DOHH2 (cell line): ENCODE measurements at regions not wholly inside any gene's neighbourhood (a gene's known extent, or its start where the extent isn't known, plus 50 kb on each side); places are given as distances from the start of the nearest gene placed in this dataset.

Source experiments
- H3F3A ChIP-seq: fragments of 200-600 bp; sonication (generic), shearing (Covaris generic); 2 replicates; pipeline ENCODE4 v1.6.0; 2016; ENCODE audit warnings: antibody characterized with exemption, mild to moderate bottlenecking; ENCODE audit not compliant: control insufficient read depth, insufficient read depth
- H3K27ac ChIP-seq: fragments of 200-600 bp; sonication (generic); 2 replicates; pipeline ENCODE4 v1.5.1; 2014; ENCODE audit warnings: low read depth, mild to moderate bottlenecking, low read length, moderate library complexity
- H3K27me3 ChIP-seq: fragments of 200-600 bp; sonication (generic); 2 replicates; pipeline ENCODE4 v1.6.1; 2014; ENCODE audit warnings: mild to moderate bottlenecking, low read length, mixed read lengths; ENCODE audit not compliant: control insufficient read depth
- H3K36me3 ChIP-seq: fragments of 200-600 bp; sonication (generic); 2 replicates; pipeline ENCODE4 v1.6.1; 2014; ENCODE audit warnings: mild to moderate bottlenecking, low read length, moderate library complexity, mixed read lengths; ENCODE audit not compliant: control insufficient read depth
- H3K4me1 ChIP-seq: fragments of 200-600 bp; sonication (generic); 2 replicates; pipeline ENCODE4 v1.6.1; 2014; ENCODE audit warnings: mild to moderate bottlenecking, low read length, mixed read lengths; ENCODE audit not compliant: control insufficient read depth
- H3K4me2 ChIP-seq: fragments of 200-600 bp; sonication (generic); 2 replicates; pipeline ENCODE4 v1.6.0; 2014; ENCODE audit warnings: mild to moderate bottlenecking, low read length, moderate library complexity
- H3K4me3 ChIP-seq: fragments of 200-600 bp; sonication (generic); 2 replicates; pipeline ENCODE4 v1.5.1; 2014; ENCODE audit warnings: mild to moderate bottlenecking, low read length, mixed read lengths
- H3K79me2 ChIP-seq: fragments of 200-600 bp; sonication (generic); 2 replicates; pipeline ENCODE4 v1.6.1; 2014; ENCODE audit warnings: mild to moderate bottlenecking, low read length, mixed read lengths; ENCODE audit not compliant: control insufficient read depth
- H3K9me2 ChIP-seq: fragments of 200-600 bp; sonication (generic); replicated peaks from 2 replicates; pipeline ENCODE4 v1.6.1; 2014; ENCODE audit warnings: mild to moderate bottlenecking, low read length, mixed read lengths; ENCODE audit not compliant: control insufficient read depth
- H3K9me3 ChIP-seq: fragments of 200-600 bp; sonication (generic); 2 replicates; pipeline ENCODE4 v1.6.1; 2014; ENCODE audit warnings: antibody characterized with exemption, low read length, mixed read lengths; ENCODE audit not compliant: control insufficient read depth, insufficient read depth
- H4K20me1 ChIP-seq: fragments of 200-600 bp; sonication (generic); 2 replicates; pipeline ENCODE4 v1.6.0; 2014; ENCODE audit warnings: low read depth, mild to moderate bottlenecking, antibody characterized with exemption, low read length, moderate library complexity; ENCODE audit not compliant: control insufficient read depth, insufficient read depth
- CTCF ChIP-seq: fragments of 200-600 bp; sonication (generic); IDR thresholded peaks from one replicate; pipeline ENCODE4 v1.5.1; 2014; ENCODE audit warnings: antibody characterized with exemption, mild to moderate bottlenecking, low read depth, low read length; ENCODE audit not compliant: poor library complexity, severe bottlenecking
- EZH2phosphoT487 ChIP-seq: fragments of 200-600 bp; sonication (generic); IDR thresholded peaks from 2 replicates; pipeline ENCODE4 v1.6.1; 2017; ENCODE audit warnings: borderline replicate concordance, mild to moderate bottlenecking, antibody characterized with exemption, low read length, moderate library complexity, mixed read lengths

- H3K4me3 ChIP-seq = no peak overlapping the region
- peaks cover 10% of the 10 kb centered on the region for H3K27me3 ChIP-seq
- H3K9me2 ChIP-seq = no peaks in the 10 kb centered on the region
- no peaks in the 10 kb centered on the region for H3K79me2 ChIP-seq
- H3K27ac ChIP-seq = no peak overlapping the region
- H3F3A ChIP-seq = no peaks in the 10 kb centered on the region; the same call in 1 of the 2 replicates
- peaks cover 21% of the 10 kb centered on the region for H3K4me1 ChIP-seq
- H4K20me1 ChIP-seq = no peaks in the 10 kb centered on the region
- no peaks in the 10 kb centered on the region for H3K9me3 ChIP-seq
- no peaks in the 10 kb centered on the region for H3K36me3 ChIP-seq
- TF ChIP-seq EZH2phosphoT487 = no peak
- no peak for TF ChIP-seq CTCF
- H3K4me2 ChIP-seq = no peak overlapping the region
These were observed 66.0 kb upstream of the GTF3A start for GRCh38 chr13:27358420-27358819.

- no peaks in the 10 kb centered on the region for H3K36me3 ChIP-seq
- H3K4me1 ChIP-seq = peaks cover 14% of the 10 kb centered on the region
These were observed 65.1 kb upstream of the GTF3A start for GRCh38 chr13:27359199-27359821.

GRCh38 chr13:27360562-27360961, 63.9 kb upstream of the GTF3A start:
- H3K36me3 ChIP-seq = no peaks in the 10 kb centered on the region
- peaks cover 7% of the 10 kb centered on the region for H3K27me3 ChIP-seq
- H3K4me2 ChIP-seq = no peak overlapping the region
- peaks cover 12% of the 10 kb centered on the region for H3K4me1 ChIP-seq
- no peaks in the 10 kb centered on the region for H3K79me2 ChIP-seq
- TF ChIP-seq EZH2phosphoT487 (no peak), CTCF (no peak)
- no peak overlapping the region for H3K27ac ChIP-seq
- no peaks in the 10 kb centered on the region for H3F3A ChIP-seq
- no peaks in the 10 kb centered on the region for H4K20me1 ChIP-seq
- H3K9me2 ChIP-seq = no peaks in the 10 kb centered on the region
- no peaks in the 10 kb centered on the region for H3K9me3 ChIP-seq
- no peak overlapping the region for H3K4me3 ChIP-seq

More at GRCh38 chr13:27359199-27359821, 65.1 kb upstream of the GTF3A start:
- Histone ChIP-seq H3K4me3 (no peak overlapping the region), H3K79me2 (no peaks in the 10 kb centered on the region), H3F3A (no peaks in the 10 kb centered on the region), H3K4me2 (no peak overlapping the region), H3K9me3 (no peaks in the 10 kb centered on the region), H3K27me3 (peaks cover 7% of the 10 kb centered on the region), H3K9me2 (no peaks in the 10 kb centered on the region), H4K20me1 (no peaks in the 10 kb centered on the region), H3K27ac (no peak overlapping the region)
- TF ChIP-seq CTCF (peak; percentile 85), EZH2phosphoT487 (no peak)
